EH (cell line): ENCODE measurements at regions not wholly inside any gene's neighbourhood (a gene's known extent, or its start where the extent isn't known, plus 50 kb on each side); places are given as distances from the start of the nearest gene placed in this dataset.
A peak's percentile ranks its signal among the peaks of the same experiment; 100 is the strongest.
"Not testable (repeated sequence)": the region's sequence is repeated elsewhere in the genome, so short reads cannot be mapped to it uniquely, and the experiment has no call there.

Source experiments
- DNase-seq: peaks from one replicate; pipeline ENCODE4 v3.0.0-alpha.2; 2015; ENCODE audit warnings: low read depth

DNA sequence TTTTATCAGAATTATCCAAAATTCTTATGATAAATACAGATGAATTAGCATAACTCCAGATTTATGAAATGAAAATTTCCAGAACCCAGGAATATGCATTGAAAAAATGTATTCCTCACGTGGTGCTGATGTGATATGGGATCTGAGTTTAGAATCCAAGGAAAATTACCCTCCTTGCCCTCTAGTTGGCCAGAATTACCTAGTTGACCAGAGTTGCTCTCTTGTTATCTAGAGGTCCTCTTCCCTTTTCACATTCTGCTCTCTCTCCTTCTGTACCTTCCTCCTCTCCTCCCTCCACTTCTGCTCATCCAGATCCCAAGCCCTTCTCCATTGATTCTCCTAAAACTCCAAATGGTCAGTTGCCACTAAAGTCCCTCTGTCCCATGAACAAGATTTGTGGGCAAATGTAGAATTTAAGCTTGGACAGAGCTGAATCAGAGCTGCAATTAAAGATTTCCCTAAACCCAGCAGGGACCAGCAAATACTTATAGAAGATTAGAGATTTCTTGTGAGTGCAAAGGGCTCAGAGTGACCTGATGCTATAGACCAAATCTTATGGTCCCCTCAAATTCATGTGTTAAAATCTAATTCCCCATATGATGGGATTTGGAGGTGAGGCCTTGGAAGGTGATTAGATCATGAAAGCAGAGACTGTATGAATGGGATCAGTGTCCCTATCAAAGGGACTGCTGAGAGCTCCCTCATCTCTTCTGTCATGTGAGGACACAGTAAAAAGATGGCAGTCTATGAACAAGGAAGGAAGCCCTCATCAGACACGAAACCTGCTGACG, 103.2 kb upstream of the IGLL5 start:
- no peak for DNase-seq

- no peak for DNase-seq
Observed at GRCh38 chr22:22785316-22786065, 102.1 kb upstream of the IGLL5 start.

GRCh38 chr22:22786301-22787115, 101.1 kb upstream of the IGLL5 start:
- no peak for DNase-seq

- no peak for DNase-seq
Observed at GRCh38 chr22:22787151-22787550, 100.5 kb upstream of the IGLL5 start.

GRCh38 chr22:22787786-22788459, 99.7 kb upstream of the IGLL5 start:
- DNase-seq, result peak; percentile 50

DNA sequence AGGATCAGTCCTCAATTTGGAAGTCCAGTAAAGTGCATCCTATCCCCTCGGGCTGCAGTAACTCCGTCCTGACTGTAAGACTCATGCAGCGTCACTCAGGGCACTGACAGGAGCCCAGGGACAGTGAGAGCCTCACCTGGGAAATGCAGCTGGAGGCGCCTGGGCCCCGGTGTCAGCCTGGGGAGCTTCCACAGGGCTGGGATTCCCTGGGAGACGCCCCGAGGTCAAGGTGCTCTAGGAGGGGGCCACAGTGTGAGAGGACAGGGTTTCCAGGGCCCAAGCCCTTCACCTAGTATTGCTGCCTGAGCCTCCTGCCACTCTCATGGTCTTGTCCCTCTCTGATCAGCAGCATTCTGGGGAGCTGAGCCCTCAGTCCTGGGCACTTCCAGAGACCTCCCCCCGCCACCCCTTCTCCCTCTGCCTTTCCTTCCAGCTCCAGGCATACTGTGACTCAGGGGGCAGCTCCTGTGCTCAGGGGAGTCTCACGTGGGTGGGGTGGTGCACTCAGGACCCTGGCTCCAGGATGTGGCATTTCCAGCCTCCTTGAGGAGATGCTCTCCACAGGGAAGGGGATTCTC, 99.1 kb upstream of the IGLL5 start:
- no peak for DNase-seq

- no peak for DNase-seq
Observed at GRCh38 chr22:22789233-22789921, 98.2 kb upstream of the IGLL5 start.

GRCh38 chr22:22789922-22790845, 97.4 kb upstream of the IGLL5 start:
- DNase-seq, result no peak

- no peak for DNase-seq
Observed at GRCh38 chr22:22791438-22792181, 96.0 kb upstream of the IGLL5 start.

GRCh38 chr22:22792205-22792786, 95.3 kb upstream of the IGLL5 start:
- DNase-seq, result not testable (repeated sequence)

- DNase-seq, result not testable (repeated sequence)
Observed at GRCh38 chr22:22795639-22796038, 92.0 kb upstream of the IGLL5 start.

GRCh38 chr22:22796724-22797123, 90.9 kb upstream of the IGLL5 start:
- DNase-seq, result no peak

- no peak for DNase-seq
Observed at GRCh38 chr22:22798232-22798616, 89.4 kb upstream of the IGLL5 start.

GRCh38 chr22:22798716-22799115, 88.9 kb upstream of the IGLL5 start:
- DNase-seq, result no peak

DNA sequence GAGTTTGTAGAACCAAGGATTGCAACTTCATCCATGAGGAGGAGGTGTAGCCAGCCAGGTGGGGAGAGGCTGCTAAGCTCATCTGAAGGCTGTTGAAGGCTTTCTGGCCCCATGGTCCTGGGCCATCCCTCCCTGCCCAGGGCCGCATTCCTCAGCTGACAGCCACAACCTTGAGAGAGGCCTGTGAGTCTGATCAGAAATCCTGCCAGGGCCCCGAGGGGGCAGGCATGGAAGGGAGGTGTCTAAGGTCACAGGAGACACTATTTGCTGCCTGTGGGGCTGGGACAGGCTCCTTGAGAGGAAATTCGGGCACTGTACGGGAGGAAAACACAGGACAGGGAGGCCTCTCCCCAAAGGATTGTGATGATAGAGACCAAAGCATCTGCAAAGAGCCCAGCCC, 88.1 kb upstream of the IGLL5 start:
- DNase-seq, result no peak

- peak; percentile 22 for DNase-seq
Observed at GRCh38 chr22:22800716-22801115, 86.9 kb upstream of the IGLL5 start.

- DNase-seq, result no peak
Observed at GRCh38 chr22:22802339-22802970, 85.2 kb upstream of the IGLL5 start.

- DNase-seq, result no peak
Observed at GRCh38 chr22:22803285-22803853, 84.2 kb upstream of the IGLL5 start.
